ENCODE measurements at regions not wholly inside any gene's neighbourhood (a gene's known extent, or its start where the extent isn't known, plus 50 kb on each side); places are given as distances from the start of the nearest gene placed in this dataset.

GRCh38 chr3:20378315-20378714 lies 192.3 kb upstream of the SGO1 start:
- in situ Hi-C loops (cut with MboI; ENCODE audit: low sequenced_read_pairs) (no loop called here), intact Hi-C loops (cut with micrococcal nuclease) (no loop called here), dilution Hi-C loops (cut with HindIII; ENCODE audit: low sequenced_read_pairs, unreplicated experiment) (no loop called here)
- Histone ChIP-seq H4K20me1 (ENCODE audit: insufficient read depth, low read length) (no peaks in the 10 kb centered on the region), H2BK20ac (ENCODE audit: low read depth, low read length) (no peak overlapping the region), H3K9me3 (ENCODE audit: control insufficient read depth, insufficient read depth, low read length) (peaks cover 3% of the 10 kb centered on the region), H3K36me3 (ENCODE audit: control insufficient read depth, insufficient read depth, low read length) (no peaks in the 10 kb centered on the region), H4K91ac (ENCODE audit: insufficient read depth, low read depth, low read length) (no peak overlapping the region), H2BK120ac (ENCODE audit: low read depth, low read length) (no peak overlapping the region), H3K18ac (ENCODE audit: low read depth, low read length) (no peak overlapping the region), H3K23ac (ENCODE audit: low read depth, low read length) (no peak overlapping the region), H3K4me2 (ENCODE audit: low read depth, low read length) (no peak overlapping the region), H2BK15ac (ENCODE audit: low read depth, low read length) (no peak overlapping the region), H2AK9ac (replicated peaks; ENCODE audit: low read depth, low read length, poor library complexity) (no peak overlapping the region), H3K9me1 (ENCODE audit: insufficient read depth, low read length) (no peaks in the 10 kb centered on the region), H4K8ac (ENCODE audit: low read depth in 2 of 2, low read length in 2 of 2) (no peak overlapping the region), H3K9ac (ENCODE audit: low read depth, low read length) (no peak overlapping the region), H3K27me3 (ENCODE audit: control insufficient read depth, insufficient read depth, low read length) (no peaks in the 10 kb centered on the region), H2AFZ (replicated peaks; ENCODE audit: low read length, poor library complexity) (no peak overlapping the region), H3K4me1 (ENCODE audit: control insufficient read depth, insufficient read depth, low read length) (no peaks in the 10 kb centered on the region), H3K4ac (ENCODE audit: low read depth, low read length) (no peak overlapping the region), H3K79me1 (ENCODE audit: low read depth in 1 of 2, low read length in 2 of 2) (no peaks in the 10 kb centered on the region), H4K5ac (ENCODE audit: low read depth, low read length) (no peak overlapping the region), H2AK5ac (ENCODE audit: low read depth, low read length) (no peak overlapping the region), H3K56ac (ENCODE audit: extremely low read depth, insufficient read depth, low read length) (no peak overlapping the region), H3K14ac (replicated peaks; ENCODE audit: low read depth, low read length) (no peak overlapping the region), H3K4me3 (ENCODE audit: insufficient read depth, low read depth, low read length) (no peak overlapping the region), H3K27ac (ENCODE audit: insufficient read depth, low read length) (no peak overlapping the region), H2BK5ac (ENCODE audit: low read depth, low read length, poor library complexity, severe bottlenecking) (no peak overlapping the region)
- WGBS, 2 experiments (ENCODE audit: extremely low coverage in 2 of 2, insufficient read length in 1 of 2) = no CpG with 5 or more reads among the region's 2 CpGs
- ChIA-PET POLR2A (ENCODE audit: unreplicated experiment) (no interaction called here), CTCF (no interaction called here)
- no peak for DNase-seq
- no TSS peak for BruUV-seq (replicated peaks)
- TF ChIP-seq BHLHE40 (IDR thresholded peaks at IDR 0.05; ENCODE audit: low read depth, low read length) (no peak), NFE2L2 (IDR thresholded peaks at IDR 0.05; ENCODE audit: low read depth, low read length) (no peak), CTCF (conservative IDR thresholded peaks at IDR 0.05; ENCODE audit: low read depth, low read length) (no peak), MXI1 (IDR thresholded peaks at IDR 0.05; ENCODE audit: borderline replicate concordance, low read depth, low read length) (no peak), SMC3 (IDR thresholded peaks at IDR 0.05; ENCODE audit: low read depth, low read length) (no peak), MAFK (IDR thresholded peaks at IDR 0.05; ENCODE audit: low read depth, low read length) (no peak), FOS (IDR thresholded peaks at IDR 0.05; ENCODE audit: low read depth, low read length) (no peak), RFX5 (IDR thresholded peaks at IDR 0.05; ENCODE audit: low read depth, low read length) (no peak), ELK1 (IDR thresholded peaks at IDR 0.05; ENCODE audit: borderline replicate concordance, low read depth, low read length) (no peak), USF2 (IDR thresholded peaks at IDR 0.05; ENCODE audit: low read depth, low read length) (no peak), RAD21 (IDR thresholded peaks at IDR 0.05; ENCODE audit: low read length) (no peak), POLR2A (IDR thresholded peaks at IDR 0.05; ENCODE audit: low read depth, low read length) (no peak), CEBPB (IDR thresholded peaks at IDR 0.05; ENCODE audit: low read depth, low read length) (no peak), RCOR1 (IDR thresholded peaks at IDR 0.05; ENCODE audit: insufficient replicate concordance, low read length) (no peak), MAZ (IDR thresholded peaks at IDR 0.05; ENCODE audit: borderline replicate concordance, low read depth, low read length) (no peak), CHD1 (IDR thresholded peaks at IDR 0.05; ENCODE audit: low read depth, low read length) (no peak)
- ATAC-seq (ENCODE audit: low read depth) = no peak
